ENCODE measurements at regions not wholly inside any gene's neighbourhood (a gene's known extent, or its start where the extent isn't known, plus 50 kb on each side); places are given as distances from the start of the nearest gene placed in this dataset.

- Mint-ChIP-seq H3K4me1 (ENCODE audit: low read depth) (peaks cover 1% of the 10 kb centered on the region), H3K27me3 (no peaks in the 10 kb centered on the region), H3K4me3 (ENCODE audit: low read depth) (no peak overlapping the region), H3K27ac (no peak overlapping the region), H3K36me3 (ENCODE audit: insufficient read depth) (no peaks in the 10 kb centered on the region), H3K9me3 (ENCODE audit: low read depth) (no peaks in the 10 kb centered on the region)
- no peak for TF ChIP-seq CTCF (IDR thresholded peaks at IDR 0.05; ENCODE audit: unreplicated experiment)
- DNase-seq (ENCODE audit: low spot score, unreplicated experiment), result no peak
These were observed 116.1 kb upstream of the FTMT start for GRCh38 chr5:121735618-121736017.

DNA sequence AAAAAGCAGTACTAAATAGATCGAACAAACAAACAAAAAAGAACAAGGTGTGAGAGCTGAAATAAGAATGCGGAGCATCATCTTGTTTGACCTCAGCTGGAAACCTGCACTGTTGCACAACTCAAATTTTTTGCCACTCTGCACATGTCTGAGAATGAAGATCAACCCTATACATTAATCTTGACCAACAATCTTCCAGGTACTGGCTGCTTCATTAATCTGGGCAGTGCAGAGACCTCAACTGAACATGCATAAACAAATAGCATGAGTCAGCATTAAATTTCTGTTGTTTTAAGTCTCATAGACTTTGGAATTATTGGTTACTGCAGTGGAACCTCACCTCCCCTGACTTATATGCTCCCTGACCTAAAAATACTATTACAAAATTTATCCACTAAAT is 114.6 kb upstream of the FTMT start:
- no peak for TF ChIP-seq CTCF (IDR thresholded peaks at IDR 0.05; ENCODE audit: unreplicated experiment)
- H3K36me3 Mint-ChIP-seq (ENCODE audit: insufficient read depth), result no peaks in the 10 kb centered on the region
- no peaks in the 10 kb centered on the region for H3K9me3 Mint-ChIP-seq (ENCODE audit: low read depth)
- DNase-seq (ENCODE audit: low spot score, unreplicated experiment), result no peak
- no peak overlapping the region for H3K27ac Mint-ChIP-seq
- H3K4me1 Mint-ChIP-seq (ENCODE audit: low read depth), result peaks cover 1% of the 10 kb centered on the region
- no peak overlapping the region for H3K4me3 Mint-ChIP-seq (ENCODE audit: low read depth)
- H3K27me3 Mint-ChIP-seq, result no peaks in the 10 kb centered on the region

DNA sequence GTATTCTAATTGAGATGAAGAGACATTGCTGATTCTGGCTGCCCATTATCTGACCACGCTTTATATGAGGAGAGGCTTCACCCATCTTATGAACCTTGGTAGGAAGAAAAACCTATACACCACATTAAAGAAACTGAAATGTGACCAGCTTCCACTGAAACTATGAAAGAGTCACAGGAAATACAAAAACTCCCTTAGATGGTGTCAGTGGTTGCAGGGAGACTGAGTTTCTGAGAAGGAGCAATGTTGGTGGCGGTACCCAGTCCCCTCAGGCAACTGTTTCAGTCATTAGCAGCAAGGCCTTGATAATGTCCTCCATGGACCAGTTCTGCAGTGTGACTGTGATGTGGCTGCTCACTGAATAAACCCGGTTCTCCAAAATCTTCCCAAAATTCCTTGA is 110.5 kb upstream of the FTMT start:
- no peaks in the 10 kb centered on the region for H3K4me1 Mint-ChIP-seq (ENCODE audit: low read depth)
- no peaks in the 10 kb centered on the region for H3K27me3 Mint-ChIP-seq
- H3K36me3 Mint-ChIP-seq (ENCODE audit: insufficient read depth), result no peaks in the 10 kb centered on the region
- DNase-seq (ENCODE audit: low spot score, unreplicated experiment), result no peak
- H3K9me3 Mint-ChIP-seq (ENCODE audit: low read depth), result no peaks in the 10 kb centered on the region
- no peak for TF ChIP-seq CTCF (IDR thresholded peaks at IDR 0.05; ENCODE audit: unreplicated experiment)
- no peak overlapping the region for H3K27ac Mint-ChIP-seq
- H3K4me3 Mint-ChIP-seq (ENCODE audit: low read depth), result no peak overlapping the region

- DNase-seq (ENCODE audit: low spot score, unreplicated experiment), result no peak
- Mint-ChIP-seq H3K36me3 (ENCODE audit: insufficient read depth) (no peaks in the 10 kb centered on the region), H3K27ac (no peak overlapping the region), H3K27me3 (no peaks in the 10 kb centered on the region), H3K9me3 (ENCODE audit: low read depth) (no peaks in the 10 kb centered on the region), H3K4me1 (ENCODE audit: low read depth) (no peaks in the 10 kb centered on the region), H3K4me3 (ENCODE audit: low read depth) (no peak overlapping the region)
- no peak for TF ChIP-seq CTCF (IDR thresholded peaks at IDR 0.05; ENCODE audit: unreplicated experiment)
These were observed 107.1 kb upstream of the FTMT start for GRCh38 chr5:121744577-121744976.

DNA sequence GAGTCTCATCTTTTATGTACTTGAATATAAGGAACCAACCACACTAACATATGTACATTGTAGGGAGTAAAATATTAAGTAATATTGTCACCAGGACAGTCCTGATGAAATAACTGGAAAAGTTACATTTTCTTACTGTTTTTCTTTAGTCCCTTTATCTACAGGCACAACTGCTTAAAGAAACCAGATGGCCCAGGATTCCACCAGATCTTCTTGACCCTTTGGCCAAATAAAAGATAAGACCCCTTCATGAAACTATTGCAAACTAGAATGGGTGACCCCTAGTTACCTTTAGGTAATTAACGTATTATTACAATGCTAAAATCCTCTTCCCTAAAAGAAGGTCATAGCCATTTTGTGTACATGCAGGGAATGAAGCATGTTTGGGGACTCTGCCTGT is 106.3 kb upstream of the FTMT start:
- no peak for TF ChIP-seq CTCF (IDR thresholded peaks at IDR 0.05; ENCODE audit: unreplicated experiment)
- Mint-ChIP-seq H3K4me1 (ENCODE audit: low read depth) (no peaks in the 10 kb centered on the region), H3K36me3 (ENCODE audit: insufficient read depth) (no peaks in the 10 kb centered on the region), H3K9me3 (ENCODE audit: low read depth) (no peaks in the 10 kb centered on the region), H3K27me3 (no peaks in the 10 kb centered on the region), H3K4me3 (ENCODE audit: low read depth) (no peak overlapping the region), H3K27ac (no peak overlapping the region)
- no peak for DNase-seq (ENCODE audit: low spot score, unreplicated experiment)

All from progenitor cell of endocrine pancreas (in vitro differentiated cells).